K562 (cell line): ENCODE measurements at regions not wholly inside any gene's neighbourhood (a gene's known extent, or its start where the extent isn't known, plus 50 kb on each side); places are given as distances from the start of the nearest gene placed in this dataset.

ENCODE experiments used
- ATAC-seq: fragments of 200-7000 bp; cut with Tn5 transposase; 3 replicates; pipeline ENCODE4 v1.9.1; 2020; ENCODE audit warnings: moderate library complexity
- BruUV-seq: library from RNA; stranded (reverse); fragments of 400-500 nt; replicated peaks from 2 replicates; lab custom pipeline; 2021; lab: Mats Ljungman, UMichigan
- CTCF ChIA-PET: fragments of 300-600 bp; formaldehyde crosslinking; extraction: SDS; loops from one replicate; lab custom pipeline; 2021; ENCODE audit warnings: low intra/inter-chr PET ratio; lab: Yijun Ruan, JAX
- POLR2A ChIA-PET: fragments of 300-600, 350-650 bp; sonication (Branson Sonifier 250); formaldehyde crosslinking; extraction: SDS; loops from one replicate; lab custom pipeline; 2021; ENCODE audit warnings: antibody characterized with exemption, inconsistent platforms; lab: Yijun Ruan, JAX
- DNase-seq, 4 experiments: peaks; one replicate each; pipeline versions ENCODE4 v3.0.0 to v3.0.0-alpha.2; 2011 to 2018; ENCODE audit warnings: low spot score in 3 of 4, mixed read lengths in 3 of 4; ENCODE audit errors: extremely low read depth in 1 of 4
- FAIRE-seq: peaks from 2 replicates; lab custom pipeline; 2011; peaks lifted over from hg19 to GRCh38; lab: Jason Lieb, UNC
- H2AFZ ChIP-seq: 2 replicates; pipeline ENCODE4 v1.6.0; 2011; ENCODE audit warnings: low read depth, low read length, control low read depth, inconsistent platforms
- H3K27ac ChIP-seq: fragments of 200-600 bp; 3 replicates; pipeline ENCODE4 v1.8.0; 2011; ENCODE audit warnings: low read depth, mild to moderate bottlenecking, control low read depth, inconsistent platforms, low read length, moderate library complexity, mixed read lengths; ENCODE audit errors: extremely low read depth
- H3K27me3 ChIP-seq, 2 experiments: fragments of 300-600 bp in 1 of 2; 2 replicates in 1 of 2; 3 replicates in 1 of 2; pipeline versions ENCODE4 v1.6.0 to v1.8.0; 2011; ENCODE audit warnings: inconsistent platforms in 2 of 2, low read length in 2 of 2, mild to moderate bottlenecking in 1 of 2, mixed read lengths in 1 of 2, moderate library complexity in 1 of 2; ENCODE audit not compliant: control insufficient read depth in 2 of 2, insufficient read depth in 2 of 2
- H3K36me3 ChIP-seq: fragments of 300-600 bp; 3 replicates; pipeline ENCODE4 v1.8.0; 2011; ENCODE audit warnings: mild to moderate bottlenecking, low read length, inconsistent platforms; ENCODE audit not compliant: control insufficient read depth, insufficient read depth
- H3K4me1 ChIP-seq, 2 experiments: fragments of 200-600 bp in 1 of 2; replicated peaks in 1 of 2; 2 replicates in 1 of 2; 3 replicates in 1 of 2; pipeline versions ENCODE4 v1.5.1 to v1.8.0; 2011; ENCODE audit warnings: inconsistent platforms in 2 of 2, low read length in 2 of 2, mild to moderate bottlenecking in 1 of 2, mixed read lengths in 1 of 2, moderate library complexity in 1 of 2; ENCODE audit not compliant: control insufficient read depth in 2 of 2, insufficient read depth in 2 of 2
- H3K4me2 ChIP-seq: 2 replicates; pipeline ENCODE4 v1.6.1; 2011; ENCODE audit warnings: low read length, control low read depth, inconsistent platforms, mixed read lengths; ENCODE audit not compliant: insufficient read depth
- H3K4me3 ChIP-seq: fragments of 200-600 bp; sonication (generic), shearing (Covaris generic); 2 replicates; pipeline ENCODE4 v1.5.1; 2016; ENCODE audit warnings: control low read depth, inconsistent platforms
- H3K79me2 ChIP-seq: fragments of 200-600 bp; 3 replicates; pipeline ENCODE4 v1.8.0; 2011; ENCODE audit warnings: low read length, inconsistent platforms; ENCODE audit not compliant: control insufficient read depth, insufficient read depth
- H3K9ac ChIP-seq, 2 experiments: 2 replicates each; pipeline versions ENCODE4 v1.6.0 to v1.6.1; 2011; ENCODE audit warnings: low read depth in 2 of 2, low read length in 2 of 2, control low read depth in 1 of 2, inconsistent platforms in 1 of 2, mild to moderate bottlenecking in 1 of 2, mixed read lengths in 1 of 2; ENCODE audit not compliant: insufficient read depth in 1 of 2
- H3K9me1 ChIP-seq: one replicate; pipeline ENCODE4 v1.6.0; 2011; ENCODE audit warnings: inconsistent platforms, mild to moderate bottlenecking, low read length, moderate library complexity; ENCODE audit not compliant: control insufficient read depth, insufficient read depth
- H3K9me3 ChIP-seq: replicated peaks from 2 replicates; pipeline ENCODE4 v1.5.1; 2011; ENCODE audit warnings: low read depth, low read length, inconsistent platforms; ENCODE audit not compliant: control insufficient read depth, insufficient read depth
- H4K20me1 ChIP-seq: replicated peaks from 2 replicates; pipeline ENCODE4 v1.6.1; 2011; ENCODE audit warnings: low read length, inconsistent platforms, mixed read lengths; ENCODE audit not compliant: control insufficient read depth, insufficient read depth
- ARHGAP35 ChIP-seq: fragments of 450-650 bp; IDR thresholded peaks from 2 replicates; pipeline ENCODE4 v1.6.1; 2018; ENCODE audit not compliant: partially characterized antibody
- BCL6 ChIP-seq: fragments of 250-450 bp; sonication (Bioruptor Pico); IDR thresholded peaks from 2 replicates; pipeline ENCODE4 v1.4.0; 2020
- CHD2 ChIP-seq: IDR thresholded peaks from 2 replicates; pipeline ENCODE4 v1.6.1; 2011; ENCODE audit warnings: low read depth, low read length
- DPF2 ChIP-seq: fragments of 450-650 bp; IDR thresholded peaks from 2 replicates; pipeline ENCODE4 v1.6.1; 2016
- FOXM1 ChIP-seq, 2 experiments: fragments of 450-650 bp in 1 of 2; sonication (generic) in 1 of 2; formaldehyde crosslinking in 1 of 2; IDR thresholded peaks; 2 replicates each; pipeline versions ENCODE4 v1.6.1 to v1.9.0; 2017 to 2022; ENCODE audit warnings: low read depth in 2 of 2, mild to moderate bottlenecking in 2 of 2, missing genetic modification reagents in 1 of 2, moderate library complexity in 1 of 2
- FOXP1 ChIP-seq: sonication (generic); formaldehyde crosslinking; IDR thresholded peaks from 2 replicates; pipeline ENCODE4 v1.8.0; 2022; ENCODE audit warnings: mild to moderate bottlenecking, missing genetic modification reagents
- HDAC8 ChIP-seq: fragments of 450-650 bp; IDR thresholded peaks from 2 replicates; pipeline ENCODE4 v1.6.1; 2016; ENCODE audit warnings: mild to moderate bottlenecking, missing genetic modification characterization, moderate library complexity, missing compliant biosample characterization
- HNRNPUL1 ChIP-seq: fragments of 200-400 bp; formaldehyde crosslinking; IDR thresholded peaks from 2 replicates; pipeline ENCODE4 v1.6.1; 2017; ENCODE audit warnings: low read length
- NR1H2 ChIP-seq: sonication (generic); formaldehyde crosslinking; IDR thresholded peaks from 2 replicates; pipeline ENCODE4 v1.4.0; 2020; ENCODE audit warnings: mild to moderate bottlenecking, missing genetic modification reagents
- SMAD4 ChIP-seq: fragments of 250-450 bp; sonication (Bioruptor Pico); conservative IDR thresholded peaks from 2 replicates; pipeline ENCODE4 v1.8.0; 2021; ENCODE audit warnings: inconsistent platforms, mild to moderate bottlenecking, moderate library complexity
- TAF9B ChIP-seq: fragments of 450-650 bp; IDR thresholded peaks from 2 replicates; pipeline ENCODE4 v1.6.1; 2018; ENCODE audit warnings: mild to moderate bottlenecking; ENCODE audit not compliant: partially characterized antibody
- ZBTB1 ChIP-seq: sonication (generic); formaldehyde crosslinking; IDR thresholded peaks from 2 replicates; pipeline ENCODE4 v1.8.1; 2023; ENCODE audit warnings: missing genetic modification reagents, low read depth, mild to moderate bottlenecking, borderline replicate concordance
- ZKSCAN3 ChIP-seq: fragments of 250-450 bp; sonication (Bioruptor Pico); IDR thresholded peaks from 2 replicates; pipeline ENCODE4 v1.4.0; 2020
- ZNF121 ChIP-seq: sonication (generic); formaldehyde crosslinking; conservative IDR thresholded peaks from 2 replicates; pipeline ENCODE4 v1.8.0; 2022; ENCODE audit warnings: missing genetic modification reagents
- WGBS: fragments of 100-300 bp; shearing (Covaris generic); methylation state at CpG from one replicate; pipeline ENCODE4 v1.1.6; 2016; ENCODE audit warnings: low coverage, mixed read lengths; ENCODE audit not compliant: insufficient coverage; ENCODE audit errors: missing lambda C conversion rate; 5-methylcytosine and 5-hydroxymethylcytosine counted together
- in situ Hi-C: fragments of 300-500 bp; cut with MboI; formaldehyde crosslinking; loops from 4 replicates; pipeline ENCODE4 v1.15.0; 2018; ENCODE audit warnings: inconsistent platforms, mixed read lengths
- intact Hi-C: fragments of 100-400 bp; cut with micrococcal nuclease; formaldehyde crosslinking; loops from 2 replicates; pipeline ENCODE4 v1.14.2; 2022
- TF ChIP-seq, protein P1 (sequence below): fragments of 450-650 bp; IDR thresholded peaks from 2 replicates; pipeline ENCODE4 v1.7.1; 2018; ENCODE audit warnings: mild to moderate bottlenecking, low read depth; ENCODE audit not compliant: partially characterized antibody
- TF ChIP-seq, protein P2 (sequence below): fragments of 450-650 bp; formaldehyde crosslinking; IDR thresholded peaks from 2 replicates; pipeline ENCODE4 v1.4.0; 2020; ENCODE audit warnings: mild to moderate bottlenecking, moderate library complexity

DNA sequence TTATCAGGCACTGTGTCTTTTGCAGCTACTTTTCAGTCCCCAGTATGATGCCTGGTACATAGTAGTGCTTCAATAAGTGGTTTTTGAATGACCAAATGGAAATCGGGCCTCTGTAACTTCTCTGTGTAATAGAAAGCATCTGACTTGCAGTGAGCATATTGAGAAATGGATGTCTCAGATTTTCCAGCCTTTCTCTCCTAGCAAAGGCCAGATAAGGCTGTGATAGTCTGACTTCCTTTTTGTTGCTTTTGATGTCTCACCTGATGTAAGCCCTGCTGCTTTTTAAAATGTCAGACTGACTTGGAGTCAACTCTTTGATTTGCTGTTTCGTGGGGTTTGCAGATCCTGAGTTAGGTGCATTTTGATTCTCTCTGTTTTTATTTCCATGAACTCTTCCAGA lies 590.0 kb upstream of the ZNF608 start:
- no peak overlapping the region for H3K4me2 ChIP-seq
- 0% methylated on average over 2 of the region's 2 CpGs for WGBS
- intact Hi-C loops (no loop called here), in situ Hi-C loops (no loop called here)
- FAIRE-seq (no peak), ATAC-seq (no peak), DNase-seq (no peak)
- H3K4me1 ChIP-seq: no peaks in the 10 kb centered on the region
- H3K9me3 ChIP-seq: 0 out of 2 replicates have a peak, but pooled peaks cover 1% of the 10 kb centered on the region
- H4K20me1 ChIP-seq: no peaks in the 10 kb centered on the region
- H3K27ac ChIP-seq: no peak overlapping the region
- H3K27me3 ChIP-seq: no peaks in the 10 kb centered on the region
- no peaks in the 10 kb centered on the region for H3K9me1 ChIP-seq
- H3K79me2 ChIP-seq: no peaks in the 10 kb centered on the region
- no peak overlapping the region for H3K9ac ChIP-seq
- H3K36me3 ChIP-seq: no peaks in the 10 kb centered on the region
- no peak overlapping the region for H2AFZ ChIP-seq
- CTCF ChIA-PET: no interaction called here
- no peak overlapping the region for H3K4me3 ChIP-seq
- TF ChIP-seq TAF9B (no peak), HNRNPUL1 (no peak), DPF2 (no peak), BCL6 (no peak), ZNF121 (CRISPR knock-in tag) (no peak), ZBTB1 (no peak), ZKSCAN3 (CRISPR knock-in tag) (no peak), ARHGAP35 (no peak), HDAC8 (tag) (no peak), CHD2 (no peak), SMAD4 (CRISPR knock-in tag) (no peak), NR1H2 (no peak), FOXM1 (IDR thresholded peaks at IDR 0.05; ENCODE audit: low read depth) (no peak), FOXM1 (CRISPR knock-in tag; IDR thresholded peaks at IDR 0.05; ENCODE audit: low read depth) (no peak), FOXP1 (no peak)
- TF ChIP-seq, protein P1, sequence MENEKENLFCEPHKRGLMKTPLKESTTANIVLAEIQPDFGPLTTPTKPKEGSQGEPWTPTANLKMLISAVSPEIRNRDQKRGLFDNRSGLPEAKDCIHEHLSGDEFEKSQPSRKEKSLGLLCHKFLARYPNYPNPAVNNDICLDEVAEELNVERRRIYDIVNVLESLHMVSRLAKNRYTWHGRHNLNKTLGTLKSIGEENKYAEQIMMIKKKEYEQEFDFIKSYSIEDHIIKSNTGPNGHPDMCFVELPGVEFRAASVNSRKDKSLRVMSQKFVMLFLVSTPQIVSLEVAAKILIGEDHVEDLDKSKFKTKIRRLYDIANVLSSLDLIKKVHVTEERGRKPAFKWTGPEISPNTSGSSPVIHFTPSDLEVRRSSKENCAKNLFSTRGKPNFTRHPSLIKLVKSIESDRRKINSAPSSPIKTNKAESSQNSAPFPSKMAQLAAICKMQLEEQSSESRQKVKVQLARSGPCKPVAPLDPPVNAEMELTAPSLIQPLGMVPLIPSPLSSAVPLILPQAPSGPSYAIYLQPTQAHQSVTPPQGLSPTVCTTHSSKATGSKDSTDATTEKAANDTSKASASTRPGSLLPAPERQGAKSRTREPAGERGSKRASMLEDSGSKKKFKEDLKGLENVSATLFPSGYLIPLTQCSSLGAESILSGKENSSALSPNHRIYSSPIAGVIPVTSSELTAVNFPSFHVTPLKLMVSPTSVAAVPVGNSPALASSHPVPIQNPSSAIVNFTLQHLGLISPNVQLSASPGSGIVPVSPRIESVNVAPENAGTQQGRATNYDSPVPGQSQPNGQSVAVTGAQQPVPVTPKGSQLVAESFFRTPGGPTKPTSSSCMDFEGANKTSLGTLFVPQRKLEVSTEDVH: no peak
- TF ChIP-seq, protein P2, sequence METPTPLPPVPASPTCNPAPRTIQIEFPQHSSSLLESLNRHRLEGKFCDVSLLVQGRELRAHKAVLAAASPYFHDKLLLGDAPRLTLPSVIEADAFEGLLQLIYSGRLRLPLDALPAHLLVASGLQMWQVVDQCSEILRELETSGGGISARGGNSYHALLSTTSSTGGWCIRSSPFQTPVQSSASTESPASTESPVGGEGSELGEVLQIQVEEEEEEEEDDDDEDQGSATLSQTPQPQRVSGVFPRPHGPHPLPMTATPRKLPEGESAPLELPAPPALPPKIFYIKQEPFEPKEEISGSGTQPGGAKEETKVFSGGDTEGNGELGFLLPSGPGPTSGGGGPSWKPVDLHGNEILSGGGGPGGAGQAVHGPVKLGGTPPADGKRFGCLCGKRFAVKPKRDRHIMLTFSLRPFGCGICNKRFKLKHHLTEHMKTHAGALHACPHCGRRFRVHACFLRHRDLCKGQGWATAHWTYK (CRISPR knock-in tag): no peak
- TF ChIP-seq, all 486 proteins: peak for 0
- POLR2A ChIA-PET: no interaction called here
- BruUV-seq: no TSS peak
